ENCODE measurements at regions not wholly inside any gene's neighbourhood (a gene's known extent, or its start where the extent isn't known, plus 50 kb on each side); places are given as distances from the start of the nearest gene placed in this dataset.
"Not testable (repeated sequence)": the region's sequence is repeated elsewhere in the genome, so short reads cannot be mapped to it uniquely, and the experiment has no call there.

- TF ChIP-seq, protein P1, sequence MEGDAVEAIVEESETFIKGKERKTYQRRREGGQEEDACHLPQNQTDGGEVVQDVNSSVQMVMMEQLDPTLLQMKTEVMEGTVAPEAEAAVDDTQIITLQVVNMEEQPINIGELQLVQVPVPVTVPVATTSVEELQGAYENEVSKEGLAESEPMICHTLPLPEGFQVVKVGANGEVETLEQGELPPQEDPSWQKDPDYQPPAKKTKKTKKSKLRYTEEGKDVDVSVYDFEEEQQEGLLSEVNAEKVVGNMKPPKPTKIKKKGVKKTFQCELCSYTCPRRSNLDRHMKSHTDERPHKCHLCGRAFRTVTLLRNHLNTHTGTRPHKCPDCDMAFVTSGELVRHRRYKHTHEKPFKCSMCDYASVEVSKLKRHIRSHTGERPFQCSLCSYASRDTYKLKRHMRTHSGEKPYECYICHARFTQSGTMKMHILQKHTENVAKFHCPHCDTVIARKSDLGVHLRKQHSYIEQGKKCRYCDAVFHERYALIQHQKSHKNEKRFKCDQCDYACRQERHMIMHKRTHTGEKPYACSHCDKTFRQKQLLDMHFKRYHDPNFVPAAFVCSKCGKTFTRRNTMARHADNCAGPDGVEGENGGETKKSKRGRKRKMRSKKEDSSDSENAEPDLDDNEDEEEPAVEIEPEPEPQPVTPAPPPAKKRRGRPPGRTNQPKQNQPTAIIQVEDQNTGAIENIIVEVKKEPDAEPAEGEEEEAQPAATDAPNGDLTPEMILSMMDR (IDR thresholded peaks at IDR 0.05; ENCODE audit: insufficient read depth, low read length) = not testable (repeated sequence)
- not testable (repeated sequence) for TF ChIP-seq POLR2AphosphoS5 (IDR thresholded peaks at IDR 0.05; ENCODE audit: low read depth)
Observed at GRCh38 chr14:71807049-71807448, 125.2 kb upstream of the RGS6 start.
